NCI-H2227 (cell line): ENCODE measurements at regions not wholly inside any gene's neighbourhood (a gene's known extent, or its start where the extent isn't known, plus 50 kb on each side); places are given as distances from the start of the nearest gene placed in this dataset.

Experiments used
- DNase-seq: peaks from one replicate; lab custom pipeline; 2025; ENCODE audit not compliant: unreplicated experiment; lab: John Stamatoyannopoulos, UW

DNA sequence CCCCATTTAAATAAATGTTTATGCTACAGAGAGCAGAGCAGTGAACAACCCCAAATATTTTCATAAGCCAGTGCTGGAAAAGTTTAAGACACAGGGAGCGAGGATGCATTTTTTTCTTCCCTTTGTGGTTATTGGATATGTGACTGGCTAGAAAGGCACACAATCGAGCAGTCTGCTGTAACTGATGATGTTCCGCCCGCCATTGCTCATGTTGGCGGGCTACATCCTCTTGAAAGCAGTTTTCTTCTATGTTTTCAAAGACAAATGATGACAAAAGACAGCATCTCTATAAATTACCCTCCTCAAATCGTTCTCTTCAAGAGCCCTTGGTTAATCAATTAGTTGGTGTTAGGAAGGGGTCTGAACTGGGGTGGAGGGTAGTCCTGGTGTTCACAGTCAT, 269.8 kb downstream of the SKAP2 start:
- no peak for DNase-seq

DNA sequence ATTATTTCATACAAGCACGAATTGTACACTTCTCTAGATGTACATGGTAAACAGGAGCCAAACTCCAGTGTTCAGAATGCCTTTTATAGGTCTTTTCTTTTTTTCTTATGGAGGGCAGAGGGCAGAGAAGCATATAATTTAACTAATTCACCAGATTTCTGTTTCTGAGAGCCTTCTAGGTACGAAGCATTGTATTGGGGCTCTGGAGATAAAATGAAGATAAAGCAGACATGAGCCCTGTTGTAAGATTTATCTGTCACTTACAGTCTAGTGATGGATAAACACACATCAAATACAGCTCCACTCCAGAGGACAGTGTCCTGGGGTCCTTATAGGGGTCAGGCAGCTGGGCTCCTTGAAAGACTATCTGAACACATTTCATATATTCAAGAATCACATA, 265.5 kb downstream of the SKAP2 start:
- peak; percentile 81 for DNase-seq

DNA sequence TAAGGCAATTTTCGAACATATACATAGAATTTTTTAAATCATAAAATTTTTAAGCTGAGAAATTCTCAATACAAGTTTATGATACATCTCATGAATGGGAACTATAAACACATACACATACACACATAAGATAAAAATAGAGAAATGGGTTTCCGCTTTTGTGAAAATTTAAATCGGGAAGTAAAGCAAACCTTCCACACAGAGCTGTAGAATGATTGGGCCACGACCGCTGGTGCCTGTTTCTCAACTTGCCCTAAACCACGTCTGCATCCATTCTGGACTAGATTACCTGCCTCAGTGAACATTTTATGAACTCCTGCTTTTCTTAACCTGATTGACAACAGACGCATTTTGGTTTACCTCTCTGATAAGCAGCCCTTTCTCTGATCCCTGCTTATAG, 264.4 kb downstream of the SKAP2 start:
- no peak for DNase-seq

DNA sequence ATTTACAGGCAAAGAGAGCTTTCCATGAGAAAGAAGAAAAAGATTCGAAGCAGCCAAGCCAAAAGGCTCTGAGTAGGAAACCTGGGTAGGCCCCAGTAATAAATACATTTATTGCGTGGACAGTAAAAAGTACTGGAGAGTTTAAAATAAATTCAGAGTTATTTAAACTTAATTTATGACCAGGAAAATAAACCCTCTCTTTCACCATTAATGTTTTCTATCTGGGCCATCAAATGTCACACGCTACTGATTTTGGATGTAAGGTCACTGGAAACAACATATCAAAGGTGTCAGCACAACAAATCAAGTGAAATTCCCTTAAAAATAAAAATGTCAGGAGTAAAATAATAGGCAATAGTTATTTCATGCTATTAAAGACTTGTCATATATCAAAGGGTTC, 264.0 kb downstream of the SKAP2 start:
- DNase-seq: no peak

DNA sequence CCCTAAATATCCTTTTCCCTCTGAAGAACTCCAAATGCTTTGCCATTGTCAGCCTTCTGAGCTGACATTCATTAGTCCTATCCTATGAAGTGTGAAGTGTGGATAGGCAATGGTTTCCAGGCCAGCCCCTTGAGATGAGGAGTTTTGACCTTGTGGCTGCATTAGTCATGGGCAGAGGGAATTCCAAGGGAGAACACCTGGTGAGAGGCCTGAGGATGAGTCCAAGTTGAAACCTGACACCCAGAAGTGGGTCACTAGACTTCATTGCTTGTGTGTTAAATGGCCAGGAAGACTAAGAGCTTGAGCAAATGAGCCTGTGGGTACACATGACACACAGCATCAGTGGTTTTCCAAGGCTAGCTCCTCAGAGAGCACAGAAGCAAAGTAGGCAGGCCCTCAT, 260.8 kb downstream of the SKAP2 start:
- no peak for DNase-seq

DNA sequence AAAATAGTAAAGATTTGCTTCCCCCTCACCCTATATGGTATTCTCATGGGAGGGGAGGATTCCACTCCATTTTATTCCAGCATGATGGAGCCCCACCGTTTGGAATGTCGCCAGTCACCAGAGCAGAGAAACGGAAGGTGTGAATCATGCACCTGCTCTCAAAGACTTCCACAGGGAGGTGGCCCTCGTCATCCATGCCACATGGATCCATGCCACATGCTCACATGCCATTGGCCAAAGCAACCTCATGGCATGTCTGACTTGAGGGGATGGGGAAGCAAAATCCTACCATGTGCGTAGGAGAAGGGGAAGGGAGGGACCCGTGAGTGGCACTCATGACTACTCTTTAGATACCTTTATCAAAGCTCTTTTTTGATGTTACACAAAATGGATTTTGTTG, 256.0 kb downstream of the SKAP2 start:
- DNase-seq: no peak

DNA sequence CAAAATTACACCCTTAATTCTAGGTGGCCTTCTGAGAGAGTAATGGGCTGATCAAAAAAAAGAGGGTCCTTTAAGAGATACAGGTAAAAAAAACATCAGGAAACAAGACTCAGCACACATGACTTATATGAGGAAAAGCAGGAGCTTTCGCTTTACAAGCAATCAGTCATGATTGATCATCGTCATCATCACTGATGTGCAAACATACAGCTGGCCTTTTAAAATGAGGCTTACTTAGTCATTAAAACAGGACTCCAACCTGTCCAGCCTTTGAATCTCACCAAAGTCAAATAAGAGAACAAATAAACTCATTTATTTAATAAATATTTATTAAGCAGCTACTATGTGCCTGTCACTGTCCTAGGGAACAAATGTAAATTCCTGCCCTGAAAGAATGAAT, 255.3 kb downstream of the SKAP2 start:
- DNase-seq: no peak

DNA sequence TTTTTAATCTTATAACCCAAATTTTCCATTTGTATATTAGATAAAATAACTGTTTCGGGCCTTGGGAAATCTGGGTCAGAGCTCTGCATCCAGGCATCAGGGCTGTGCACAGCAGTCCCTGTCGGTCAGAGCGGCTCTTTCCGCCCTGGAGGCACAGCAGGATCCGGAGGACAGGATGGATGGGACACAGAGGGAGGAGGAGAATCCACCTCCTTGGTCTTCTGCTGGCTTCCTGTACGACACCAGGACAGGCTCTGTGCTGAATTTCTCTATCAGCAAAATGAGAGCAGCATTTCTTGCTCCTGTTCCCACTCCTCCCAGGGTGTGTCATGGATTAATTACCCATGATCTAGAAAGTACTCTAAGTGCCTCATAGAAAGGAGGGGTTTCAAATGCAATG, 254.9 kb downstream of the SKAP2 start:
- no peak for DNase-seq

DNA sequence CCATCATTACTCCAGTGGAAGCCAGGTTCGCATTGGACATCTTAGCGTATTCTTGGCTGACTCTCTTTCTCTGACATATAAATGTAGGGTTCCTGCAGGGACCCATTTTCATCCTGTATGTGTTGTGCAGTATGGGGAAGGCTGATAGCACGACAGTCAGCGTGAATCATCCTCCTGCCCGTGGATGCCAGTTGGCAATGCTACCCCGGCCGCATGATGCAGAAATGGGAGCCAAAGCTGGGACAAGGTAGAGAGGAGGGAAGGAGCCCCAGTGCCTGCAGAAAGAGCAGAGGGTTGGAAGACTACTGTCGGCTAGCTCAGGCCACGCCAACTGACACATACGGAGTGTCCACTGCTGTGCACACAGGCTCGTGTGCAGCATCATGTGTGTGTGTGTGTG, 251.6 kb downstream of the SKAP2 start:
- DNase-seq: no peak

DNA sequence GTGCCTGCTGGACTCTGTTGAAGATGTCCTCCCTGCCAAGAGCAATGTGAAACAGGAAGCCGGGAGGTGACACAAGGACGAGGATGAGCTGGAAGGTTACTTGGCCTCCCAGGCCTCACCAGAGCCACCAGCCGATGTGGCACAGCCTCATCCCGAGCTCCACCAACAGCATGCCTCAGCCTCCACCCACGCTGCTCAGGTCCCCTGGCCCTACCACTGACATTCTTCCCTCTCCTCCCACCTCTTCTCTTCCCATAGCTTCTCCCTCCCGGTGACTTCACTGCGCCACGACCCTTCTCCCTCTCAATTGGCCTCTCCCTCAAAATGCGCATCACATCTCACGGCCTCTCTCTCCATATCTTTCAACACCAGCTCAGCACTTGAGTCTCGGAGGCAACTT, 249.9 kb downstream of the SKAP2 start:
- no peak for DNase-seq

DNA sequence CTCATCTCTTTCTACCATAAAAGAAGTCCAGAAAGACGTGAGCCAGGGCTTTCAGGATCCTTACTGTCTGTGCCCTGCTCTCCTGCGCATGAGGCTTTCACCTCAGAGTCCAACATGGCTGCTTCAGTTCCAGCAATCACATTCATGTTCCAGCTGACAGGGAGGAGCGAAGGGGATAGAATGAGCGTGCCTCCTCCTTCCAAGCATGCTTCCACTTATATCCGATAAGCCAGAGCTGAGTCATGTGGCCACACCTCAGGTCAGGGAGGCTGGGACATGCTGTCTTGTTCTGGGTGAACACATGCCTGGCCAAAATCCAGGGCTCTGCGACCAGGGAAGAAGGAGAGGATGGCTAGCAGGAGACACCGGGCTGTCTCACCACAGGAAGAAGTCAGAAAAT, 248.2 kb downstream of the SKAP2 start:
- DNase-seq: no peak

DNA sequence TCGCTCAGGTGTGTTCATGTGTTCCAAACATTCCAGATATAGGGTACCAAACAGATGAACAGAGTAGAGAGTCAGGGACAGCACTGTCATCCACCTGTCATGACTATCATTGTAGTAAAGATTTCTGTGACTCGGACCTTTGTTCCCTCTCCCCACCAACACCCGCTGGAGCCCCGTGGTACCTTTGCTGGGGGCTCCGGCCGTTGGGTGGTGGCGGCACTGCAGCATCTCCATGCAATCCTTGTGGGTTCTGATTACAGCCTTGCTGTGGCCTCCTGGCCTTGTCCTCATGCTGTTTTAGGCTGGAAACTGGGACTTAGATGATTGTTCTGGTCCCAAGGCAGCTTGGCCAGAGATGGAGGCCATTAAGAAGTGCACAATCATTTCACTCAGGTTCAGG, 247.3 kb downstream of the SKAP2 start:
- no peak for DNase-seq
